ENCODE measurements at regions not wholly inside any gene's neighbourhood (a gene's known extent, or its start where the extent isn't known, plus 50 kb on each side); places are given as distances from the start of the nearest gene placed in this dataset.

GRCh38 chr15:88375234-88375927 is 91.8 kb downstream of the MRPL46 start:
- no peak for TF ChIP-seq ZC3H10 (CRISPR knock-in tag; IDR thresholded peaks at IDR 0.05)
- TF ChIP-seq CSDC2 (CRISPR knock-in tag; IDR thresholded peaks at IDR 0.05), result no peak
- TF ChIP-seq CREB5 (CRISPR knock-in tag; IDR thresholded peaks at IDR 0.05; ENCODE audit: low read depth), result no peak
- TF ChIP-seq PATZ1 (CRISPR knock-in tag; IDR thresholded peaks at IDR 0.05; ENCODE audit: borderline replicate concordance), result no peak
- TF ChIP-seq OSR1 (CRISPR knock-in tag; IDR thresholded peaks at IDR 0.05), result no peak

All from SK-N-SH treated with all-trans-retinoic acid at 6 μM for 48 hours (cell line).